HepG2 (cell line): ENCODE measurements at regions not wholly inside any gene's neighbourhood (a gene's known extent, or its start where the extent isn't known, plus 50 kb on each side); places are given as distances from the start of the nearest gene placed in this dataset.

Experiments
- ATAC-seq: fragments of 200-7000 bp; cut with Tn5 transposase; 3 replicates; pipeline ENCODE4 v1.9.1; 2020; ENCODE audit warnings: mild to moderate bottlenecking, moderate library complexity
- BruUV-seq: library from RNA; stranded (reverse); fragments of 400-500 nt; replicated peaks from 2 replicates; lab custom pipeline; 2021; lab: Mats Ljungman, UMichigan
- CTCF ChIA-PET: fragments of 300-600 bp; formaldehyde crosslinking; extraction: SDS; loops from one replicate; lab custom pipeline; 2021; ENCODE audit warnings: low total read pairs, inconsistent platforms, low intra/inter-chr PET ratio; lab: Yijun Ruan, JAX
- POLR2A ChIA-PET: fragments of 350-600 bp; sonication (Branson Sonifier 250); formaldehyde crosslinking; loops from one replicate; lab custom pipeline; 2020; ENCODE audit warnings: antibody characterized with exemption, inconsistent platforms; lab: Yijun Ruan, JAX
- DNase-seq: peaks from one replicate; pipeline ENCODE4 v3.0.0-alpha.2; 2015; ENCODE audit warnings: low spot score
- FAIRE-seq: peaks from 3 replicates; lab custom pipeline; 2011; peaks lifted over from hg19 to GRCh38; lab: Jason Lieb, UNC
- H2AFZ ChIP-seq: one replicate; pipeline ENCODE4 v1.6.1; 2011; ENCODE audit warnings: low read length, inconsistent platforms
- H3K27ac ChIP-seq: fragments of 300-600 bp; 3 replicates; pipeline ENCODE4 v1.8.0; 2011; ENCODE audit warnings: mixed run types, mild to moderate bottlenecking, mixed read lengths, low read length, inconsistent platforms; ENCODE audit not compliant: insufficient read depth; ENCODE audit errors: extremely low read length
- H3K27me3 ChIP-seq, 2 experiments: fragments of 200-600 bp in 1 of 2; 2 replicates in 1 of 2; 3 replicates in 1 of 2; pipeline versions ENCODE4 v1.6.0 to v1.8.0; 2011; ENCODE audit warnings: low read length in 2 of 2, mild to moderate bottlenecking in 2 of 2, moderate library complexity in 2 of 2, inconsistent platforms in 1 of 2; ENCODE audit not compliant: insufficient read depth in 2 of 2, control insufficient read depth in 1 of 2
- H3K36me3 ChIP-seq, 2 experiments: fragments of 200-600 bp in 1 of 2; replicated peaks in 1 of 2; 2 replicates in 1 of 2; 3 replicates in 1 of 2; pipeline versions ENCODE4 v1.5.1 to v1.8.0; 2011; ENCODE audit warnings: low read length in 2 of 2, inconsistent platforms in 1 of 2; ENCODE audit not compliant: insufficient read depth in 2 of 2, control insufficient read depth in 1 of 2
- H3K4me1 ChIP-seq: 2 replicates; pipeline ENCODE4 v1.5.1; 2012; ENCODE audit warnings: low read length, inconsistent platforms; ENCODE audit not compliant: insufficient read depth
- H3K4me2 ChIP-seq: 2 replicates; pipeline ENCODE4 v1.6.0; 2011; ENCODE audit warnings: low read depth, low read length, inconsistent platforms
- H3K4me3 ChIP-seq, 3 experiments: fragments of 200-600 bp in 1 of 3; sonication (generic), shearing (Covaris generic) in 1 of 3; replicated peaks in 1 of 3; 2 replicates each; pipeline ENCODE4 v1.5.1; 2011 to 2016; ENCODE audit warnings: low read length in 3 of 3, inconsistent platforms in 2 of 3, low read depth in 2 of 3, mild to moderate bottlenecking in 2 of 3, control low read depth in 1 of 3, mixed read lengths in 1 of 3; ENCODE audit not compliant: insufficient read depth in 1 of 3
- H3K79me2 ChIP-seq: one replicate; pipeline ENCODE4 v1.6.1; 2011; ENCODE audit warnings: low read length, inconsistent platforms; ENCODE audit not compliant: insufficient read depth
- H3K9ac ChIP-seq: 2 replicates; pipeline ENCODE4 v1.6.0; 2011; ENCODE audit warnings: mild to moderate bottlenecking, low read depth, low read length, inconsistent platforms; ENCODE audit not compliant: insufficient read depth
- H3K9me3 ChIP-seq: 2 replicates; pipeline ENCODE4 v1.5.1; 2012; ENCODE audit warnings: mild to moderate bottlenecking, low read length
- H4K20me1 ChIP-seq: 2 replicates; pipeline ENCODE4 v1.6.0; 2011; ENCODE audit warnings: inconsistent platforms, mild to moderate bottlenecking, low read length, moderate library complexity; ENCODE audit not compliant: insufficient read depth
- MNT ChIP-seq: fragments of 450-650 bp; IDR thresholded peaks from 2 replicates; pipeline ENCODE4 v1.6.1; 2016
- RXRA ChIP-seq: sonication (generic); formaldehyde crosslinking; IDR thresholded peaks from 2 replicates; pipeline ENCODE4 v1.5.1; 2020; ENCODE audit warnings: missing genetic modification reagents
- SNAI1 ChIP-seq: sonication (generic); formaldehyde crosslinking; IDR thresholded peaks from 2 replicates; pipeline ENCODE4 v1.5.0; 2020; ENCODE audit warnings: mild to moderate bottlenecking, missing genetic modification reagents, borderline replicate concordance
- ZNF446 ChIP-seq: sonication (generic); formaldehyde crosslinking; IDR thresholded peaks from 2 replicates; pipeline ENCODE4 v1.5.0; 2020; ENCODE audit warnings: mild to moderate bottlenecking, missing genetic modification reagents
- ZNF557 ChIP-seq: sonication (generic); formaldehyde crosslinking; IDR thresholded peaks from 2 replicates; pipeline ENCODE4 v1.4.0; 2020; ENCODE audit warnings: missing genetic modification reagents
- WGBS: methylation state at CpG from one replicate; pipeline ENCODE4 v1.1.6; 2017; ENCODE audit warnings: low lambda C conversion rate; 5-methylcytosine and 5-hydroxymethylcytosine counted together
- in situ Hi-C: cut with HindIII; loops from 2 replicates; pipeline ENCODE4 v1.10.0; 2017; ENCODE audit warnings: low pct_unique_long_range_greater_than_20kb; ENCODE audit not compliant: extremely low pct_ligation_motif_present
- intact Hi-C: fragments of 100-400 bp; cut with micrococcal nuclease; formaldehyde crosslinking; loops from one replicate; pipeline ENCODE4 v1.10.0; 2022; ENCODE audit not compliant: unreplicated experiment

GRCh38 chr20:58019850-58020625 is 208.4 kb downstream of the ANKRD60 start:
- FAIRE-seq (no peak), DNase-seq (no peak)
- CTCF ChIA-PET, result no interaction called here

More at GRCh38 chr20:58019850-58020625, 208.4 kb downstream of the ANKRD60 start:
- no TSS peak for BruUV-seq
- ATAC-seq, result no peak
- Histone ChIP-seq H3K79me2 (no peaks in the 10 kb centered on the region), H3K9me3 (no peaks in the 10 kb centered on the region), H3K36me3 (no peaks in the 10 kb centered on the region), H3K9ac (no peak overlapping the region), H3K27ac (no peak overlapping the region), H3K4me1 (no peaks in the 10 kb centered on the region), H4K20me1 (no peaks in the 10 kb centered on the region; the same call in 1 of the 2 replicates), H3K4me2 (no peak overlapping the region), H3K4me3 (no peak overlapping the region), H3K27me3 (peaks cover 18 to 58% of the 10 kb centered on the region in 2 experiments; a peak in 4 of 5 replicates), H2AFZ (no peak overlapping the region)
- intact Hi-C loops, result no loop called here
- 11% methylated on average over 8 of the region's 8 CpGs for WGBS
- TF ChIP-seq ZNF446 (CRISPR knock-in tag) (no peak), SNAI1 (CRISPR knock-in tag) (no peak), RXRA (no peak), ZNF557 (no peak), MNT (0 out of 2 replicates have a peak, but pooled peaks have one; percentile 30)
- POLR2A ChIA-PET, result no interaction called here
- in situ Hi-C loops, result no loop called here
